SU-DHL-6 (cell line): ENCODE measurements at regions not wholly inside any gene's neighbourhood (a gene's known extent, or its start where the extent isn't known, plus 50 kb on each side); places are given as distances from the start of the nearest gene placed in this dataset.
"Not testable (repeated sequence)": the region's sequence is repeated elsewhere in the genome, so short reads cannot be mapped to it uniquely, and the experiment has no call there.

Experiments used
- H2AFZ ChIP-seq: fragments of 200-600 bp; sonication (generic); 2 replicates; pipeline ENCODE4 v1.6.1; 2014; ENCODE audit warnings: low read depth, mild to moderate bottlenecking, moderate library complexity, mixed read lengths, antibody characterized with exemption, low read length; ENCODE audit not compliant: severe bottlenecking
- H3F3A ChIP-seq: fragments of 200-600 bp; shearing (Covaris generic); 2 replicates; pipeline ENCODE4 v1.6.0; 2016; ENCODE audit warnings: antibody characterized with exemption, mild to moderate bottlenecking; ENCODE audit not compliant: insufficient read depth
- H3K27ac ChIP-seq: fragments of 200-600 bp; sonication (generic); 2 replicates; pipeline ENCODE4 v1.5.1; 2016; ENCODE audit warnings: low read depth, mild to moderate bottlenecking, low read length, moderate library complexity, mixed read lengths
- H3K27me3 ChIP-seq: fragments of 200-600 bp; sonication (generic), shearing (Covaris generic); 2 replicates; pipeline ENCODE4 v1.6.0; 2014; ENCODE audit warnings: mild to moderate bottlenecking, low read length
- H3K36me3 ChIP-seq: fragments of 200-600 bp; sonication (generic); 2 replicates; pipeline ENCODE4 v1.6.1; 2014; ENCODE audit warnings: mild to moderate bottlenecking, low read length, mixed read lengths
- H3K4me2 ChIP-seq: fragments of 300-600, 200-600 bp; shearing (Covaris generic), sonication (generic); 2 replicates; pipeline ENCODE4 v1.6.0; 2014; ENCODE audit warnings: low read length, low read depth, mild to moderate bottlenecking; ENCODE audit not compliant: poor library complexity, severe bottlenecking
- H3K4me3 ChIP-seq: fragments of 200-600 bp; sonication (generic); 2 replicates; pipeline ENCODE4 v1.5.1; 2014; ENCODE audit warnings: antibody characterized with exemption, low read length, mild to moderate bottlenecking, mixed read lengths; ENCODE audit not compliant: insufficient read depth, poor library complexity, severe bottlenecking
- H3K79me2 ChIP-seq: fragments of 200-600 bp; sonication (generic); 2 replicates; pipeline ENCODE4 v1.6.1; 2014; ENCODE audit warnings: mild to moderate bottlenecking, low read length, moderate library complexity; ENCODE audit not compliant: insufficient read depth
- H3K9ac ChIP-seq: fragments of 200-600 bp; sonication (generic); 2 replicates; pipeline ENCODE4 v1.7.0; 2014; ENCODE audit warnings: mild to moderate bottlenecking, low read length
- H3K9me2 ChIP-seq: fragments of 200-600 bp; sonication (generic); replicated peaks from 2 replicates; pipeline ENCODE4 v1.6.1; 2014; ENCODE audit warnings: low read length; ENCODE audit not compliant: insufficient read depth
- H3K9me3 ChIP-seq: fragments of 200-600 bp; sonication (generic); 2 replicates; pipeline ENCODE4 v1.6.1; 2014; ENCODE audit warnings: low read length, mixed read lengths; ENCODE audit not compliant: insufficient read depth
- H4K20me1 ChIP-seq: fragments of 200-600 bp; sonication (generic); 2 replicates; pipeline ENCODE4 v1.6.1; 2014; ENCODE audit warnings: low read depth, mild to moderate bottlenecking, antibody characterized with exemption, low read length, moderate library complexity, mixed read lengths
- CTCF ChIP-seq: fragments of 200-600 bp; sonication (generic); IDR thresholded peaks from one replicate; pipeline ENCODE4 v1.5.1; 2017; ENCODE audit warnings: antibody characterized with exemption, mild to moderate bottlenecking, low read length, moderate library complexity; ENCODE audit not compliant: insufficient read depth, poor library complexity, severe bottlenecking
- EZH2phosphoT487 ChIP-seq: fragments of 200-600 bp; sonication (generic), shearing (Covaris generic); conservative IDR thresholded peaks from 2 replicates; pipeline ENCODE4 v1.6.1; 2018; ENCODE audit warnings: mild to moderate bottlenecking, antibody characterized with exemption, low read length, moderate library complexity, mixed read lengths

- H3K9ac ChIP-seq: no peak overlapping the region
- H3K27me3 ChIP-seq: no peaks in the 10 kb centered on the region
- H3K9me3 ChIP-seq: no peaks in the 10 kb centered on the region
- no peak overlapping the region for H3K4me3 ChIP-seq
- TF ChIP-seq EZH2phosphoT487 (no peak), CTCF (no peak)
- no peaks in the 10 kb centered on the region for H3F3A ChIP-seq
- no peak overlapping the region for H2AFZ ChIP-seq
- H3K36me3 ChIP-seq: no peaks in the 10 kb centered on the region
- no peak overlapping the region for H3K4me2 ChIP-seq
- no peaks in the 10 kb centered on the region for H4K20me1 ChIP-seq
- no peaks in the 10 kb centered on the region for H3K79me2 ChIP-seq
- no peaks in the 10 kb centered on the region for H3K9me2 ChIP-seq
- no peak overlapping the region for H3K27ac ChIP-seq
These were observed 151.8 kb downstream of the LRRN1 start for GRCh38 chr3:3951071-3951470.

DNA sequence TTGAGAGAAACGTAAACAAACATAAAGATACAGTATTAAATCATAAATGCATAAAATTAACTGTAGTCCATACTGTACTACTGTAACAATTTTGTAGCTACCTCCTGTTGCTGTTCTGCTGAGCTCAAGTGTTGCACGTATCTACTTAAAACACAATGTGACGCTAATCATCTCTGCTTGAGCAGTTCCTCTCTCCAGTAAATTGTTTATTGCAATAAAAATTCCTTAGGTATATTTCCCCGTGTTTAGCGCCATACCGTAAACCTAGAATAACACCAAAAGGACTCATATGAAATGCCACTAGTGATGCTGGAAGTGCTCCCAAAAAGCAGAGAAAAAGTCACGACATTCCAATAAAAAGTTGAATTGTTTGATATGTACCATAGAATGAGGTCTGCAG, 152.3 kb downstream of the LRRN1 start:
- no peak for TF ChIP-seq EZH2phosphoT487
- TF ChIP-seq CTCF: no peak
- Histone ChIP-seq H3K9ac (no peak overlapping the region), H3K27ac (no peak overlapping the region), H2AFZ (no peak overlapping the region), H3F3A (no peaks in the 10 kb centered on the region), H3K79me2 (no peaks in the 10 kb centered on the region), H4K20me1 (no peaks in the 10 kb centered on the region), H3K36me3 (no peaks in the 10 kb centered on the region), H3K4me3 (no peak overlapping the region), H3K9me2 (no peaks in the 10 kb centered on the region), H3K9me3 (no peaks in the 10 kb centered on the region), H3K27me3 (no peaks in the 10 kb centered on the region), H3K4me2 (no peak overlapping the region)

- not testable (repeated sequence) for H3K4me2 ChIP-seq, H3K79me2 ChIP-seq, H3K9ac ChIP-seq, H3K4me3 ChIP-seq, H3K9me3 ChIP-seq, H3K27ac ChIP-seq, H3K27me3 ChIP-seq, H3F3A ChIP-seq, H4K20me1 ChIP-seq, H3K9me2 ChIP-seq, H3K36me3 ChIP-seq, H2AFZ ChIP-seq
These were observed 163.6 kb downstream of the LRRN1 start for GRCh38 chr3:3962867-3963266.

- H3K9me2 ChIP-seq: no peaks in the 10 kb centered on the region
- H3K9me3 ChIP-seq: no peaks in the 10 kb centered on the region
- no peaks in the 10 kb centered on the region for H3F3A ChIP-seq
- H3K4me3 ChIP-seq: no peak overlapping the region
- no peak overlapping the region for H3K27ac ChIP-seq
- no peak overlapping the region for H2AFZ ChIP-seq
- H3K36me3 ChIP-seq: no peaks in the 10 kb centered on the region
- TF ChIP-seq CTCF: no peak
- H3K4me2 ChIP-seq: no peak overlapping the region
- H3K27me3 ChIP-seq: no peaks in the 10 kb centered on the region
- no peak overlapping the region for H3K9ac ChIP-seq
- H3K79me2 ChIP-seq: no peaks in the 10 kb centered on the region
- no peaks in the 10 kb centered on the region for H4K20me1 ChIP-seq
These were observed 184.8 kb downstream of the LRRN1 start for GRCh38 chr3:3984053-3984452.
